Upper lobe of left lung (tissue), 4 donors: ENCODE measurements at regions not wholly inside any gene's neighbourhood (a gene's known extent, or its start where the extent isn't known, plus 50 kb on each side); places are given as distances from the start of the nearest gene placed in this dataset.

Source experiments
- CTCF ChIP-seq, 6 experiments: fragments of 450-650 bp in 4 of 6; fragments of 200-600 bp in 2 of 6; sonication (generic) in 2 of 6; IDR thresholded peaks; one replicate each; pipeline ENCODE4 v1.5.1; 2016 to 2019; ENCODE audit warnings: antibody characterized with exemption in 6 of 6
- EP300 ChIP-seq, 4 donors: sonication (generic); formaldehyde crosslinking; IDR thresholded peaks; one replicate each; pipeline ENCODE4 v1.5.1; 2017; ENCODE audit warnings: antibody characterized with exemption in 4 of 4, control low read depth in 2 of 4
- POLR2A ChIP-seq, 4 donors: fragments of 450-650 bp; IDR thresholded peaks; one replicate each; pipeline ENCODE4 v1.5.1; 2016 to 2017; ENCODE audit warnings: antibody characterized with exemption in 4 of 4, mild to moderate bottlenecking in 2 of 4
- POLR2AphosphoS5 ChIP-seq, 2 donors: sonication (generic); formaldehyde crosslinking; IDR thresholded peaks; one replicate each; pipeline ENCODE4 v1.5.1; 2017; ENCODE audit warnings: antibody characterized with exemption in 2 of 2

GRCh38 chr6:6418421-6418820, 98.0 kb upstream of the F13A1 start:
- TF ChIP-seq CTCF (IDR thresholded peaks at IDR 0.05) (no peak), POLR2AphosphoS5 (IDR thresholded peaks at IDR 0.05) (no peak), EP300 (IDR thresholded peaks at IDR 0.05) (no peak), POLR2A (IDR thresholded peaks at IDR 0.05) (no peak)
